Activated T-helper 1 cell treated with anti-CD3 and anti-CD28 coated beads, Interleukin-12 subunit alpha, Interleukin-12 subunit beta, Interleukin-2, Interleukin-4 antibody, amounts not matched to agents 30 ng/mL and 10 ng/mL and 1 ng/mL, durations not matched to agents 14 hours and 24 hours and 36 hours (primary cell): ENCODE measurements at regions not wholly inside any gene's neighbourhood (a gene's known extent, or its start where the extent isn't known, plus 50 kb on each side); places are given as distances from the start of the nearest gene placed in this dataset.
"Not testable (repeated sequence)": the region's sequence is repeated elsewhere in the genome, so short reads cannot be mapped to it uniquely, and the experiment has no call there.

ENCODE experiments used
- DNase-seq: peaks from one replicate; pipeline ENCODE4 v3.0.0; 2021; ENCODE audit warnings: low spot score
- H3K27ac Mint-ChIP-seq: one replicate; pipeline ENCODE4 v1.8.0; 2021; ENCODE audit warnings: mild to moderate bottlenecking, mixed read lengths
- H3K27me3 Mint-ChIP-seq: one replicate; pipeline ENCODE4 v1.8.0; 2022; ENCODE audit warnings: mild to moderate bottlenecking, moderate library complexity, mixed read lengths; ENCODE audit not compliant: insufficient read depth
- H3K36me3 Mint-ChIP-seq: one replicate; pipeline ENCODE4 v1.8.0; 2021; ENCODE audit warnings: low read depth, mixed read lengths
- H3K4me1 Mint-ChIP-seq: one replicate; pipeline ENCODE4 v1.8.0; 2021; ENCODE audit warnings: low read depth, mixed read lengths
- H3K4me3 Mint-ChIP-seq: one replicate; pipeline ENCODE4 v1.8.0; 2021; ENCODE audit warnings: mild to moderate bottlenecking, moderate library complexity, mixed read lengths
- H3K9me3 Mint-ChIP-seq: one replicate; pipeline ENCODE4 v1.8.0; 2021; ENCODE audit warnings: mixed read lengths
- intact Hi-C: fragments of 100-400 bp; cut with micrococcal nuclease; formaldehyde crosslinking; loops from one replicate; pipeline ENCODE4 v1.15.1; 2024

- Mint-ChIP-seq H3K4me3 (no peak overlapping the region), H3K27me3 (no peaks in the 10 kb centered on the region), H3K36me3 (no peaks in the 10 kb centered on the region), H3K4me1 (no peaks in the 10 kb centered on the region), H3K27ac (no peak overlapping the region), H3K9me3 (no peaks in the 10 kb centered on the region)
- DNase-seq: no peak
- intact Hi-C loops: no loop called here
Observed at GRCh38 chr4:111064342-111064993, 441.6 kb upstream of the PITX2 start.

- intact Hi-C loops: no loop called here
- Mint-ChIP-seq H3K9me3 (no peaks in the 10 kb centered on the region), H3K4me1 (no peaks in the 10 kb centered on the region), H3K36me3 (no peaks in the 10 kb centered on the region), H3K4me3 (no peak overlapping the region), H3K27me3 (no peaks in the 10 kb centered on the region), H3K27ac (no peak overlapping the region)
- no peak for DNase-seq
Observed at GRCh38 chr4:111066001-111066400, 443.1 kb upstream of the PITX2 start.

GRCh38 chr4:111066447-111066846, 443.6 kb upstream of the PITX2 start:
- no peaks in the 10 kb centered on the region for H3K27me3 Mint-ChIP-seq
- no peaks in the 10 kb centered on the region for H3K9me3 Mint-ChIP-seq
- intact Hi-C loops: no loop called here
- no peak overlapping the region for H3K27ac Mint-ChIP-seq
- DNase-seq: no peak
- H3K4me3 Mint-ChIP-seq: no peak overlapping the region
- no peaks in the 10 kb centered on the region for H3K36me3 Mint-ChIP-seq
- H3K4me1 Mint-ChIP-seq: no peaks in the 10 kb centered on the region

- Mint-ChIP-seq H3K36me3 (no peaks in the 10 kb centered on the region), H3K4me1 (no peaks in the 10 kb centered on the region), H3K9me3 (no peaks in the 10 kb centered on the region), H3K27ac (no peak overlapping the region), H3K4me3 (no peak overlapping the region), H3K27me3 (no peaks in the 10 kb centered on the region)
- intact Hi-C loops: no loop called here
- DNase-seq: no peak
Observed at GRCh38 chr4:111066887-111067286, 444.0 kb upstream of the PITX2 start.

GRCh38 chr4:111068883-111069282, 446.0 kb upstream of the PITX2 start:
- Mint-ChIP-seq H3K27ac (no peak overlapping the region), H3K27me3 (no peaks in the 10 kb centered on the region), H3K4me1 (no peaks in the 10 kb centered on the region), H3K36me3 (no peaks in the 10 kb centered on the region), H3K4me3 (no peak overlapping the region), H3K9me3 (peaks cover 1% of the 10 kb centered on the region)
- no peak for DNase-seq
- intact Hi-C loops: no loop called here

- intact Hi-C loops: no loop called here
- Mint-ChIP-seq H3K27ac (no peak overlapping the region), H3K36me3 (no peaks in the 10 kb centered on the region), H3K4me3 (no peak overlapping the region), H3K4me1 (no peaks in the 10 kb centered on the region), H3K27me3 (no peaks in the 10 kb centered on the region), H3K9me3 (peaks cover 4% of the 10 kb centered on the region)
- no peak for DNase-seq
Observed at GRCh38 chr4:111070390-111070789, 447.5 kb upstream of the PITX2 start.

GRCh38 chr4:111074523-111075114, 451.7 kb upstream of the PITX2 start:
- Mint-ChIP-seq H3K27me3 (no peaks in the 10 kb centered on the region), H3K9me3 (peaks cover 9% of the 10 kb centered on the region), H3K27ac (no peak overlapping the region), H3K36me3 (no peaks in the 10 kb centered on the region), H3K4me3 (no peak overlapping the region), H3K4me1 (no peaks in the 10 kb centered on the region)
- DNase-seq: no peak
- intact Hi-C loops: no loop called here

- H3K9me3 Mint-ChIP-seq, H3K4me1 Mint-ChIP-seq, DNase-seq, H3K27me3 Mint-ChIP-seq, H3K4me3 Mint-ChIP-seq, H3K36me3 Mint-ChIP-seq, intact Hi-C loops, H3K27ac Mint-ChIP-seq: not testable (repeated sequence)
Observed at GRCh38 chr4:111076299-111076698, 453.4 kb upstream of the PITX2 start.

- Mint-ChIP-seq H3K9me3 (no peaks in the 10 kb centered on the region), H3K4me1 (no peaks in the 10 kb centered on the region), H3K36me3 (no peaks in the 10 kb centered on the region), H3K27me3 (no peaks in the 10 kb centered on the region), H3K4me3 (no peak overlapping the region), H3K27ac (no peak overlapping the region)
- intact Hi-C loops: no loop called here
- no peak for DNase-seq
Observed at GRCh38 chr4:111108153-111108552, 485.3 kb upstream of the PITX2 start.

GRCh38 chr4:111113591-111113990, 490.7 kb upstream of the PITX2 start:
- no peaks in the 10 kb centered on the region for H3K4me1 Mint-ChIP-seq
- no peak overlapping the region for H3K27ac Mint-ChIP-seq
- H3K9me3 Mint-ChIP-seq: no peaks in the 10 kb centered on the region
- H3K4me3 Mint-ChIP-seq: no peak overlapping the region
- intact Hi-C loops: no loop called here
- no peaks in the 10 kb centered on the region for H3K36me3 Mint-ChIP-seq
- DNase-seq: no peak
- H3K27me3 Mint-ChIP-seq: no peaks in the 10 kb centered on the region

GRCh38 chr4:111115881-111116280, 493.0 kb upstream of the PITX2 start:
- Mint-ChIP-seq H3K27me3 (no peaks in the 10 kb centered on the region), H3K27ac (no peak overlapping the region), H3K36me3 (no peaks in the 10 kb centered on the region), H3K9me3 (no peaks in the 10 kb centered on the region), H3K4me3 (no peak overlapping the region), H3K4me1 (no peaks in the 10 kb centered on the region)
- intact Hi-C loops: no loop called here
- no peak for DNase-seq

- DNase-seq: no peak
- intact Hi-C loops: no loop called here
- Mint-ChIP-seq H3K4me3 (no peak overlapping the region), H3K36me3 (no peaks in the 10 kb centered on the region), H3K27ac (no peak overlapping the region), H3K9me3 (no peaks in the 10 kb centered on the region), H3K27me3 (no peaks in the 10 kb centered on the region), H3K4me1 (no peaks in the 10 kb centered on the region)
Observed at GRCh38 chr4:111120191-111120590, 497.3 kb upstream of the PITX2 start.

GRCh38 chr4:111126340-111126739, 503.5 kb upstream of the PITX2 start:
- no peaks in the 10 kb centered on the region for H3K4me1 Mint-ChIP-seq
- no peak overlapping the region for H3K27ac Mint-ChIP-seq
- no peak for DNase-seq
- H3K36me3 Mint-ChIP-seq: no peaks in the 10 kb centered on the region
- H3K4me3 Mint-ChIP-seq: no peak overlapping the region
- no peaks in the 10 kb centered on the region for H3K9me3 Mint-ChIP-seq
- intact Hi-C loops: no loop called here
- no peaks in the 10 kb centered on the region for H3K27me3 Mint-ChIP-seq

- intact Hi-C loops: no loop called here
- Mint-ChIP-seq H3K4me1 (no peaks in the 10 kb centered on the region), H3K4me3 (no peak overlapping the region), H3K27ac (no peak overlapping the region), H3K27me3 (no peaks in the 10 kb centered on the region), H3K9me3 (no peaks in the 10 kb centered on the region), H3K36me3 (no peaks in the 10 kb centered on the region)
- DNase-seq: no peak
Observed at GRCh38 chr4:111127841-111128240, 505.0 kb upstream of the PITX2 start.
